ENCODE measurements at regions not wholly inside any gene's neighbourhood (a gene's known extent, or its start where the extent isn't known, plus 50 kb on each side); places are given as distances from the start of the nearest gene placed in this dataset.

DNA sequence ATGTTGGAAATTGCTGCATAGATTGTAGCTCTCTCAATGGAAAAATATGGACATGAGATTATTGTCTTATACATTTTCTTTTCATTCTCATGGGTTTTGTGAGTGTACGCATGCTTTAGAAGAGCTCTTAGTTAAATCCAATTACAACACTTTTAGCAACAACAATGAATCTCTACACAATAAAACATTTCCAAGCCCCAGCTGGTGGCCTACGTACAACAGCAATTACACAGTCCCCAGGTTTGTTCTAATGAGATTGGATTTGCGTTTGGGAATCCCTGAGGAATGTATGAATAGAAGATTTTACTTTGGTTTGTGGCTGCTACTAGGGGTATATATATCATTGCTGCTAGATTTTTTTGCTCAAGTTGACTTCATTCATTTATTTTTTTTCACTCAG, 98.6 kb downstream of the FHDC1 start:
- no peak for DNase-seq (ENCODE audit: low read depth)

DNA sequence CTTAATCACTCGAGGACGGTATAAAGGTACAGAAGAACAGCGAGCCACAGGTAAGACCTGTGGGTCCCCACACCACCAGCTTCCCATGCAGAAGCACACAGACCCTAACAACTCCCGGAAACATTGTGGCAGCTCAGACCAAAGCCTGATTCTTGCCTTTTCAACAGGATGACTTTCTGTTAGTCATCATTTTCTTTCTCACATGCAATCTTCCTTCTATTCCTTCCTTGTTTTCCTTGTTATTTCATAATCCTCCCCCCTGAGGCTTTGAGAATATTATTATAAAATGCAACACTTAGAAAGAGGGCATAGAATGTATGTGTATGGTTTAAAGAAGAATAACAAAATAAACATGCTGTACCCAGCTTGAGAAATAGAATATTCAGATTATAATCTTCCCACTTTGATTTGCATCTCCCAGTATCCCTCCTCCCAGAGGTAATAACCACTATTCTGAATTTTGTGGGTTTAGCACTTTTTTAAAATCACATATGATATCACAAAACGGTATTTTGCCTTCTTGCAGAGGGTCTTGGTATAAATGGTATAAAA, 100.9 kb downstream of the FHDC1 start:
- no peak for DNase-seq (ENCODE audit: low read depth)

DNA sequence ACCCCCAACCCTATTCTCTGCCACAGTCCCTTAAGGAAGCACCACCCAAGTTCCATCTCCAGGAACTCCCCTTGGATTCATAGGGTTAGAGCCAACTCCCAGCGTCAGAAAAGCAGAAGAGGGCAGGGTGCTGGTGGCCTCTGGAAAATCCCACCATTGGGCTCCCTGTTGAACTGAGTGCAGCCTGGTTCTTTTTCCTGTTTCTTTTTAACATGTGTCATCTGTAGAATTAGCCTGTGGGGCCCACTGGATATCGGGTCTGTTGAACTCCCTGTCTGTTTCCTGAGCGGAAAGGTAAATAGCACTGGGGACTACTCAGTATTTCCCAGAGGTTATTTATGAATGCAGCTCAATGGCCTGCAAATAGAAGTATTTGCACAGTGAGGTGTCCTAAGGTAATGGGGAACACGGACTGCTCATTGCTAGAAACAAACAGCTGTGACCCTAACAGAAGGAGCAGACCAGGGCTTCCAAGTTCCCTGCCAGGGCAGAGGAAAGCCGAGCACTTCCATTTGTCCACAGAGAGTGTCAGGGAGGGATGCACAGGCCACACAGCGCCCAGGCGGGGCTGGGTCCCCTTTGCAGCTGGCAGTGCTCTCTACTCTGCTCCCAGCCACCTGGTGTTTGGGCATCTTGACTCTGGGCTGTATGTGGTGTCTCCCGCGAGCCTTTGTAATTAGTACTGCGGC, 102.6 kb downstream of the FHDC1 start:
- no peak for DNase-seq (ENCODE audit: low read depth)

DNA sequence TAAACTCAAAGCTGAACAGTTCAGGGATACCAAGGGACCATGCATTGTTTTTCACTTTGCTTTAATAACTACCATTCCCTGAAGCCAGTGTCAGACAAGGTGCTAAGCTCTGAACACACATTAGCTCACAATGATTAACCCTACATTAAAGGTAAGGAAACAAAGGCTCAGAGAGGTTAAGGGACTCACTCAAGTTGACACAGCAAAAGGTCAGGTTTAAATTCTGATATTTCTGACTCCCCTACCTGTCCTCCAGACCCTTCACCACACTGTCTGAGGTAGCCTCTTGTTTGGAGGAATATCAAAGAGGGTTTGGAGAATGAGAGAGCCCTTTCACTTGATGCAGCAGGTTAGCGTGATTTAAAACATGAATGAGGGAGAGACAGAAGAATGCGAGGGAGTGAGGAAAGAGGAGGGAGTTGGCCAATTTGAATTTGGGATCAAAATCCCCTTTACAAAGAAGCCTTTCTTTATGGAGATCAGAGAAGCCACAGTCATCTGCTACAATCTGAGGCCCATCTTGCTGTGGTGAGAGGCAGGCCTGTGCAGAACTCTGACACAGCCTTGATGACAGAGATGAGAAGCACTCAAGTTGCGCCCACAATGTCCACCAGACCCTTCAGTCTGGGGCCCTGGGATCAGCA, 103.5 kb downstream of the FHDC1 start:
- no peak for DNase-seq (ENCODE audit: low read depth)

DNA sequence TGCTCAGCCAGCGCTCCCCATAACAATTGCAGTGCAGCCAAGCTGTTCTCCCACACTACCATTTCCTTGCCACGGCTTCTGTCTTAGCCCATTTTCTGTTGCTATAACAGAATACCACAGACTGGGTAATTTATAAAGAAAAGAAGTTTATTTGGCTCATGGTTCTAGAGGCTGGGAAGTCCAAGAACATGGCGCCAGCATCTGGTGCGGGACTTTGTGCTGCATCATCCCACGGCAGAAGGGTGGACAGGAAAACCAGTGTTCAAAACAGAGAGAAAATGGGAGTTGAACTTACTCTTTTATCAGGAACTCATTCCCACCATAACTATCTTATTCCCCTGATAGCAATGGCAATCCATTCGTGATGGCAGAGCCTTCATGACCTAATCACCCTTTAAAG, 104.6 kb downstream of the FHDC1 start:
- no peak for DNase-seq (ENCODE audit: low read depth)

DNA sequence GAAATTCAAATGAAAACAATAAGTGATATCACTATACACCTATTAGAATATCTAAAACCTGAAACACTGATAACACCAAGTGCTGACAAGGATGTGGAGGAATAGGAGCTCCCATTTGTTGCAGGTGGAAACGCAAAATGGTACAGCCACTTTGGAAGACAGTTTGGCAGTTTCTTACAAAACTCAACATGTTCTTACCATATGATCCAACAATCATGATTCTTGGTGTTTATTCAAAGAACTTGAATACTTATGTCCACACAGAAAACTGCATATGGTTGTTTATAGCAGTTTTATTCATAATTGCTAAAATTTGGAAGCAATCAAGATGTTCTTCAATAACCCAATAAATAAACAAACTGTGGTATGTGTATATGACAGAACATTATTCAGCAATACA, 107.9 kb downstream of the FHDC1 start:
- no peak for DNase-seq (ENCODE audit: low read depth)

DNA sequence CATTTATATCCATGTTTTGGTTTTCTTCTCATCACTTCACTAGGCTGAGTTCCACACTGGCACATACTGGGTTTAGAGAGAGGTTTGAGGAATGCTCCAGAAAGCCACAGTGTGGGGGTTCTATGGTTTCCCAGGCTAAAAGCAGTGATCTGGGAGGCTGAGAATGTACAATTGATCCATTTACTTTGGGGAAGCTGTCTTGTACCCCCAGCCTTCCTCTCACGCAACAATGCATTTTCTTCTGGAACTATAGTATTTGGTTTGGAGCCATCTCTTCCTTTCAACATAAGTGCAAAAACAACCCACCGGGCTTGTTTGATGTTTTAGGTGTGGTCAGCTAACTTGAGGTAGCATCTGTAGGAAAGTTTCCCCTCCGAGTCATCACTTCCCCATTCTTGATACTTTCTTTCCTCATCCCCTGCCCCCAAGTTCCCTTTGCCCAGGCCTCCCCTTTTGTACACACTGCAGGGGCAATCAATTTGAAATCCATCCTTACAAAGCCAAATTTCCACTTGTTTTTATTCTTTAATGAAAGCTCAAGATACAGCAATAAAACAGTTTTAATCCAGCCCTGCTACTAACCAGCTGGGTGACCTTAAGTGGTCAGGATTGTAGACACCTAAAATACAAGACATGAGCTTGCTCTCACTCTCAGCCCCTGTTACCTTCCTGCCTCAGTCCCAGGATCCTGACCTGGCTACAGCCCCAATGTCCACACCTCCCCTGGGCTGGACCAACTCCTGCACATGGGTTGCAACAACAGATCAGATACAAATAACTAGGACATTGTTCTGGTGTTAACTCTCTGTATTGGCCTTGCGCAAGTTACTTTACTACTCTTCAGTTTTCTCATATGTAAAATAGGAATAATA, 109.2 kb downstream of the FHDC1 start:
- DNase-seq (ENCODE audit: low read depth), result no peak

DNA sequence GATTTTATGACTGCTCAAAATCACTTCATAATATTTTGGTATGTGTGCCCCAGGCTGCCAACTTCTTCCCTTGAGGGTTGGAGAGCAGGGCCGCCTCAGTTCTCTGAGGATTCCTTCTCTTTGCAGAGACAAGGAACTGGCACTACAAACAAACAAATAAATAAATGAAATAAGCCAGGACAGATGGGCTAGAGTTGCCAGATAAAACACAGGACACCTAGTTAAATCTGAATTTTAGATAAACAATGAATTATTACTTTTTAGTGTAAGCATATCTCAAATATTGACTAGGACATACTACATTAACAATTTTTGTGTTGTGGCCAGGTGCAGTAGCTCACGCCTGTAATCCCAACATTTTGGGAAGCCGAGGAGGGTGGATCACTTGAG, 122.5 kb downstream of the FHDC1 start:
- DNase-seq (ENCODE audit: low read depth), result no peak

DNA sequence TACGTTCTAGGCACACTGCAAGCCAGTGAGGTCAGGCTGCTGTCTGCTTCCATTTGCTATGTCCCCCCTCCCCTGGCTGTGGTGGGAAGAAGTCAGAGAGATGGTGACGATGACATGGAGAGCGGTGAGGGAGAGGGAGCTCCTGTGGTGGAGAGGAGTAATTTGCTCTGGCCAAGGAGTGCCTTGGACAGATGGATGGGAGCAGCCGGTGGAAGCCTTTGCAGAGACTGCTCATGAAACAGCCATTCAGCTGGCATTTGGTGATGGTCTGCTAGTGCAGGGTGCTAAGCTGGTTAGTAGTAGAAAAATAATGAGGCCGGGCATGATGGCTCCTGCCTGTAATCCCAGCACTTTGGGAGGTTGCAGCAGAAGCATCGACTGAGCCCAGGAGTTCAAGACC, 124.1 kb downstream of the FHDC1 start:
- DNase-seq (ENCODE audit: low read depth), result no peak

DNA sequence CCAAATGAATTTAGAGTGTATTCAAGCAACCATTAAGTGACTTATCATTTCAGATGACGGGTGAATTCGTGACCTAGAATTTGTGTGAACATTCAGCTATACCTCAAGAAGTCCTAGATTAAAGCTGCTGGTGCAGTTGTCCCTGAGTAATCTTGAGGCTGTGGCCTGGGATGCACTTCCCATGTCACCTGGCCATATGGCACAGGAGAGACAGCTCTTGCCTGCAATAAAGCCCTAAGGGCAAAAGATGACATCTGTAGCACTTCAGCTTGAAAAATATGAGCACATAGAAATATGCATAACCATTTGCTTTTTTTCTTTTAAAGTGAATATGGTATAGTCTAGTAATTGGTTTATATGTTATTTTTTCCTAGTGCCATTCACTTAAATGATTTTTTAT, 125.8 kb downstream of the FHDC1 start:
- no peak for DNase-seq (ENCODE audit: low read depth)

DNA sequence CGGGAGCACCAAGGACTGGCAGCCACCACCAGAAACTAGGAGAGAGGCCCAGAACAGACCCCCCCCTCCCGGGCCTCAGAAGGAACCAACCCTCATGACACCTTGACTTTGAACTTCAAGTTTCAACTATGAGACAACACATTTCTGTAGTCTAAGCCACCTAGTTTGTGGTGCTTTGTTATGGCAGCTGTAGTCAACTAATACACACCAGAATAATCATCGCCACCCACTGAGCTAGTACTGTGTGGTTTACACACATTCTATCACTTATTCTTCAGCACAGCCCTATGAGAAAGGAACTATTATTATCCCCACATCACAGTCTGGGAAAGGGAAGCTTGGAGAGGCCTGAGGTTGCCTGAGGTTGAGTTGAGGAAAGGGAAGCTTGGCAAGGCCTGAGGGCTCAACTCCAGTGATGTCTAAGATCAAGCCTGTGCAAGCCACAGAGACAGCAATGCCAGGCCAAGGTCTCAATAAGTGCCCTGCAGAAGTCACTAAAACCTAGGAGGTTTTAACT, 126.6 kb downstream of the FHDC1 start:
- DNase-seq (ENCODE audit: low read depth), result no peak

DNA sequence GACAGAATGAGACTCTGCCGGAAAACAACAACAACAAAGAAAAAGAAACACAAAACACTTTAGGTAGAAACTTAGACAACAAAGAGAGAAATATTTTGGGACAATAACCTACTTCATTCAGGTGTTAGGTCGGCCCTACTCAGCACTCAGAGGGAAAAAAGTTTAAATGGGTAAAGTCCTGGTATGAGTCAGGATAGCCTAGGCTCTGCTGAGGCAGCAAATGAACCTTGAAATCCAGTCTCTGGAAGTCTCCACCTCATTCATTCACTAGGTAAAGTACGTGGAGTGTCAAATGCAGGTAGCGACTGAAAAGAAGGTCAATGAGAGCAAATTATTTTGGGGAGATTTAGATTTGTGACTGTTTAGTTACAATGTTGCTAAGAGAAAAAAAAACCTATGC, 127.4 kb downstream of the FHDC1 start:
- DNase-seq (ENCODE audit: low read depth), result no peak

DNA sequence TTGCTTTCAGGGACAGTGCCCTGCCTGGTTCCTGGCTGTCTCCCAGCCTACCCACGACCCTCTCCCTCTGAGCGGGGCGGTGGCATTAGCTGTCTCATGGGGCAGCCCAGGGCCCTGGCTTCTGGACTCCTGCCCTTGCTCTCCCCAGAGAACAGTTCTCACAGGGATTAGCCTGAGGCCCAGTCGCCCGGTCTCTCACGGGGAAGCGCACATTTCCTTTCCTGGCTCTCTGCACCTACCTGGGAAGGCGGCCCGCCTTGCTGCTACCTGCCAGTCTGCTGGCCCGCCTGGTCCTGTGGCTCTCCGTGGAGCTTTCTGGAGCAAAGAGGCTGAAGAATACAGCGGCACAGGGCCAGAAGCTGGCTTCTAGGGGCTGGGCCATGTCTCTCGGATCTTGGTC, 128.4 kb downstream of the FHDC1 start:
- no peak for DNase-seq (ENCODE audit: low read depth)

DNA sequence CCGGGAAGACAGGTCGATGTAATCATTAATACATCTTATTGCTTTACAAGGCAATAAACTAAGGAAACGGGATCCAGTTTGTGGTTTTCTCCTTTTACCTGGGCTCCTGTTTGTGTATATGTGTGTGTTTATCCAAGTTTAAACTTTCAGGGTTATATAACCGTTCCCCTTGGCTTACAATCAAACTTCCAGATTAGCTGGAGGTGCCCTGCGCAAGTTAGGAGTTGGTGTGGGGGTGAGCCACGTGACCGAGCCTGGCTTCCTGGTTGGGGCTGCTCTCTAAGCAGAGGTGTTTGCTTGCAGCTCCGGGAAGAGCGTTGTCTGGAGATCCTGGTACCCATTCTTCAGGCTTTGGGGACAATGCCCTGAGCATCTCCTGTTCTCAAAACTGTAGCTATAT, 129.2 kb downstream of the FHDC1 start:
- no peak for DNase-seq (ENCODE audit: low read depth)

DNA sequence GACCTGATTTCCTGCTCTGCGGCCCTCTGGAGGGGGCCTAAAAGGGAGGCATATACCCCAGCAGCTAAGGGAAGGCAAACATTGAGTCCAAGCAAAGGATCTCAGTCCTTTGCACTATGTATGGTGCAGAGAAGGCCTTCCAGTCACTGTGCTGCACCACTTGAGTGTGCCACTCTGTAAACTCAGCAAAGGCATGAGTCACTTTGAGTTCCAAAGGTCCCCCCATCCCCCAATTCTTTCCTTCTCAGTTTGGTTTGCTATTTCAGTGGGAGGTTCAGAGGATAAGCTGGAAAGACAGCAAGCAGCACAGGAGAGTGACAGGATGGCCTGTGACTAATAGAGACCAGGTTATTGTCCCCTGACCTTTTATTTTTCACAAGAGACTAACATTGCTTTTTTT, 131.3 kb downstream of the FHDC1 start:
- no peak for DNase-seq (ENCODE audit: low read depth)

DNA sequence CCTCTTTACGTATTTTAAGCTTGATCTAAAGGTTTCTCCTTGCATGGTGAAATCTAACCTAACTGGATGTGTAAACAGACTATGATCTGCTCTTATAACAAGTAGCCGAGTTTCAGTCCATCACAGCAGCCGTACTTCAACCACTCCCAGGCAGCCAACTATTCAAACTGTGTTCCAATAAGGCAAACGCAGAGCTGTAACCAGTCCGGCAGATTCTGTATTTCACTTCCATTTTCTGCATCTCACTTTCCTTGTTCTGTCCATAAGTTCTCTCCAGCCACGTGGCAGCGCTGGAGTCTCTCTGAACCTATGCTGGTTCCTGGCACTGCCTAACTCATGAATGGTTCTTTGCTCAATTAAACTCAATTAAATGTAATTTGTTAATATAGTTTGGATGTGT, 132.6 kb downstream of the FHDC1 start:
- DNase-seq (ENCODE audit: low read depth), result no peak

DNA sequence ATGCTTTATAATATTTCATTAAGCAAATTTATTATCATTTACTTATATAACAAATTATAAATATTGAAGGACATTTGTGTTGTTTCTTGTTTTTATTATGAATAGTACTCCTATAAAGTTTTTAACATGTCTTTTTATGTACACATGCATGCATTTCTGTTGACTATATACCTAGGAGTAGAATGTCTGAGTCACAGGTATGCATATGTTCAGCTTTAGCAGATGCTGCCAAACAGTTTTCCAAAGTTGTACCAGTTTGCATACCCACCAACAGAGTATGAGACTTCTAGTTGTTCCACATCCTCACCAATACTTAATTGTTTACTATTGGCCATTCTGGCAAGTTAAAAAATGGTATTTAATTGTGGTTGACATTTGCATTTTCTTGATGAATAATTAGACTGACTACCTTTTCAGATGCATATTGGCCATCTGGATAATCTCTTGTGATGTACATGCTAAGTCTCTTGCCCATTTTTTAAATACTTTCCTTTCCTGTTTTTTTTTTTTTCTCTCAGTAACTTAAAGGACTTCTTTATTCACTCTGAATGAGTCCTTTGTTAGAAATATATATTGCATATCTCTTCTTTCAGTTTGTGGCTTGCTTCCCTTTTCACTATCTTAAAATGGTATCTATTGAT, 132.2 kb upstream of the TRIM2 start:
- DNase-seq (ENCODE audit: low read depth), result no peak

DNA sequence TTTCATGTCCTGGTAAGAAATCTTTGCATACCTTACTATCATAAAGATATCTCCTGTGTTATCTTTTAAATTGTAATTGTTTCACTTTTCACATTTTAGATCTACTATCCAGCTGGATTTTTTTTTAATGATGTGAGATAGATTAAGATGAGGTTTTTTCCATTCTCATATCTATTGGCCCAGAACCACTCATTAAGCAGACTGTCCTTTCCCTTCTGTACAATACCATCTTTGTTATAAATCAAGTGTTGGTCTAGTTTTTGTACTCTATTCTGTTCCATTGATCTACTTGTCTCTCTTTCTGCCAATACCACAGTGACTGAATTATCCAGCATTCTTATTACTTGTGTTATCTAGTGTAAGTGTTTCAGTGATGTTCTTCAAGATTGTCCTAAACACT, 131.6 kb upstream of the TRIM2 start:
- no peak for DNase-seq (ENCODE audit: low read depth)

DNA sequence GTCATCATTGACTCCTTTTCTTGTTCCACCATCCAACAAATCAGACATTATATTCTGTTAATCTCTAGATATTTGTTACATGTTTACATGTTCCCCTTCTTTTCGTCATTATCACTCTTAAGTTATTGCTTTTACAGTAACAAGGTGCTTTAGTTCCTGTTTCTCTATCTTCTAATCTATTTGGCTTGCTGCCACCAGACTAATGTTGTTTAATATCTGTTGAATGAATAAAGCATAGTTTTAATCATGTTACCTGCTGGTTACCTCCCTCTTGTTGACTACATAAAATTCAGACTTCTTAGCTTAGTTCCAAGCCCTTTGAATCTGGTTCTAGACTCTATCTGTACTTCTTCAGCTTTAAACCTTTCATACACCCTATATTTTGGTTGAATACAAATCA, 129.8 kb upstream of the TRIM2 start:
- DNase-seq (ENCODE audit: low read depth), result no peak

DNA sequence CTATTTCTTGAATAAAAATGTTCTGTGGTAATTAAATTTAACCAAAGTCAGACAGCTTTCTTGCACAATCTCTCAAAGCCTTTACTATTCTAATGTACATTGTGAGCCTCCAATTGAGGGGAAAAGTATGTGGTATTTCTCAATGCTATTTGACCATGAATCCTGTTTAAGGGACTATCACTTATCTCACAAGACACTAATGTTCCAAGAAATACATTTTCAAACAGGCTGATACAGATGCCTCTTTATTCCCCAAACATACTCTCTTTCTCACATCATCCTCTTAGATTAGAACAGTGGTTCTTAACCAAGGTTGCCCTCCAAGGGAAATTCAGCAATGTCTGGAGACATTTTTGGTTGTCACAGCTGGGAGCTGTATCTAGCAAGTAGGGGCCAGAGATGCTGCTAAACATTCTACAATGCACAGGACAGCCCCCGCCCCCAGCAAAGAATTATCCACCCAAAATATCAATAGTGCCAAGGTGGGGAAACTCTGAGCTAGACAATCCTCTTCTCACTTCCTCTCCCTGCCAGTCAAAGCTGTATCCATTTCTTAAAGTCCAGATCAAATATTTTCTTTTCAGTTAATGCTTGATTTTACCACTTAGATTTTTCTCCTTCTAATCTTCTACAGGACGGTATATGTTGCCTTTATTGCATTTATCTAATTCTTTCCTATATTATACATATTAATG, 129.2 kb upstream of the TRIM2 start:
- DNase-seq (ENCODE audit: low read depth), result no peak

DNA sequence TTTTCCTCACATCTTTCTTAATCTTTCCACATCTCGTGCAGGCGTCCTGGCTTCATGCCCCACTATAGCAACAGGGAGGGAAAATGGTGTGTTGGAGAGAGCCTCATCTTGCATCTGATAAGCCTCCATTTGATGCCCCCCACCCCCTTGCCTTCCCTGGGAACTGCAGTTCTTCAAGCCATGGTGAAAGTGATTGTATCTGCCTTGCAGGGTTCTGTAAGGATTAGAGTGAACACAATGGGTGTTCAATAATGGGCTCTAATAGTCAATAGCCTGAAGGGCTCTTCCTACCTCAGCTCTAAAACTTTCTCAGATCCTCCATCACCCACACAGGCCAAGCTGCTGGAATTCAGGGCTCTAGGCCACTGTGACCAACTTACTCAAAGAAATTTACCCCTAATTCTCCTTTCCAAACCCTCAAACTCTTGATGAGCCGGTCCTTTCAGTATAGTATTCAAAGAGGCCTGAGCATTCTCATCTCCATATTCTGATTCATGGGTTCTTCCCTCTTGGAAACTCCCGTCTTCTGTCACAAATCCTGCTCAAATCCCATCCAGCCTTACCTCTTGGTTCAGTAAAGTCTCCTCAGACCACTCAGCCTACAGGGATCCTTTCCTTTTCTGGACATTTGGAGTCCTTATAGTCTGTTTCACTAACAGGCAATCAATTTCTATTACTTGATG, 128.3 kb upstream of the TRIM2 start:
- DNase-seq (ENCODE audit: low read depth), result no peak
